GM21528 (cell line): ENCODE measurements at regions not wholly inside any gene's neighbourhood (a gene's known extent, or its start where the extent isn't known, plus 50 kb on each side); places are given as distances from the start of the nearest gene placed in this dataset.

Experiments used
- ATAC-seq: cut with Tn5 transposase; IDR thresholded peaks from one replicate; pipeline ENCODE4 v1.9.1; 2021; ENCODE audit warnings: mild to moderate bottlenecking, moderate library complexity; ENCODE audit not compliant: unreplicated experiment, low FRiP score

DNA sequence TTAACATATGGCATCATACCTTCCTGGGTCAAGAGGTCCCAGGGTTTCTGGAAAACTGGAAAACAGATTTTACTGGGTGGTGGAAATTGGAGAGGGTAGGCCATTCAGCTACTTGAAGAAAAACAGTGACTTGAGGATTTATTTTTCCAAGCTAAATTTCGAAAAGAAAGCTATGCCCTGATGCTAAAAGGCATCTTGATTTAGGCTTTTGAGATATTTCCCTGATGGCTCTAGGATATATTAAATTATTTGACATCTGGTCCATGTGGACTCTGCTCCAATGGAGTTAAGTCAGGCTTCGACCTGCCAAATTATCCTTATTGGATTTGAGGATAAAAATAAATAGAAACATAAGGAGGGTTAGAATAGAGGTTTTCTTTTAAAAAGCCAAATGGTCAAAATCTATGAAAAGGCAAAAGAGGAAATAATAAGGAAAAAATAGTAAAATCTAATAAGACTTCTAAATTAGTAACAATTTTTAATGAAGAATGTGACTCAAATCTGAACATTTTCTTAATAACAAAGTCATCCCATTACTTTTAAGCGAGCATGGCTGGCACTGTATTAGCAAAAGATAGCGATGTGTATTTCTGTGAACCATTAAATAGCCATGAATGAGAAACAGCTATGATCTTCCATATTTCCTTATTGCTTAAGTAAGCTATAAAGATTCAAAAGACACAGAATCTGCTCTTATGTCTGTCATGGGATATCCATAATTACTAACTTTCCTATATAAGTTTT is 190.0 kb upstream of the MIR17HG start:
- ATAC-seq = no peak

DNA sequence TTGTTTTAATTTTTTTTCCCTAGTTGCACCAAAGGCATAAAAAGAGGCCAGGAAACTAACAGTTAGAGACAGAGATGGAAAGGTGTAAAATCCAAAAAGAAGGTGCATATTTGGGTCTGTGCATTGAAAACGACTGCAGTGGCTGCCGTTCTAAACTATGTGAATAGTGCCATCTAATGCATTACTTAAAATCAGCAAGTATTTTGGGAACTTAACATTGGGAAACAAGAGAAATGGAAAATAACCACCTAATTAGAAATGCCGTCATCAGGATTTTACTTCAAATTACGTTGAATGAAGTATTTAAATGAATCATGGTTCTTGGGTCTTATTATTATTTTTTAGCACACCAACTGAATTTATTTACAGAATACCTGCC is 189.5 kb upstream of the MIR17HG start:
- ATAC-seq = no peak

DNA sequence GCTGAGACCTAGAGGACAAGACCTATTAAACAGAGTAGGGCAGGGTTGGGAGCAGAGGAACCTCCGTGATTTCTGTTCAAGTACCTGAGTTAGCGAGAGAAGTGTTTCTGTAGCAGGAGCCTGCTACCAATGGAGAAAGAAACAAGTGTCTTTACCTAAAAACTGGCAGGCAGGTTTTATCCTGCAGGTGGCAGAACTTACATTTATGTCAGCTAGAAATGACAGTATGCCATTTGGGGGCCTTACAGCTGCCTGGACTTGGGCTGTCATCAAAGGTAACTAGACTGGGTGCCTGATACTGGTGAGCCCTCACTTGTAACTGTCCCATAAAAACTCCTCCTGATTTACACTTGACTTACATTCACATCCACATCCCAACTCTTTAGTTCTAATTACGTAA is 185.3 kb upstream of the MIR17HG start:
- no peak for ATAC-seq

DNA sequence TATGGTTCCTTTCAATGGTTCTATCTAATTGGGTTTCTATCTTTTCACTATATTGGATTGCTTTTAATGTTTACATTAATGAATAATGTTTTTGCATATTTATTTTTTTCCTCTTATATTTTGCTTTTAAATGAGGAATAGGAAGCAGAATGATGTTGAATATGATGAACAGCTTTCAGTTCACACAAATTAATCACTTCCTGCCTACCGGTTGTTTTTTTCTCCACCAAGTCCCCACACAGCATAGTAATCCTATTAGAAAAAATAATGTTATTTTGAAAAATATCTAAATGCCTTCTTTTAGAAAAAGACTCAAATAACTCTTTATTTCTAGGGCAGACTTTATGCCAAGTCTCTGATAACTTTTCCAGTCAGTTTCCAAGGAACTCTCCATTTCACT is 184.9 kb upstream of the MIR17HG start:
- no peak for ATAC-seq

DNA sequence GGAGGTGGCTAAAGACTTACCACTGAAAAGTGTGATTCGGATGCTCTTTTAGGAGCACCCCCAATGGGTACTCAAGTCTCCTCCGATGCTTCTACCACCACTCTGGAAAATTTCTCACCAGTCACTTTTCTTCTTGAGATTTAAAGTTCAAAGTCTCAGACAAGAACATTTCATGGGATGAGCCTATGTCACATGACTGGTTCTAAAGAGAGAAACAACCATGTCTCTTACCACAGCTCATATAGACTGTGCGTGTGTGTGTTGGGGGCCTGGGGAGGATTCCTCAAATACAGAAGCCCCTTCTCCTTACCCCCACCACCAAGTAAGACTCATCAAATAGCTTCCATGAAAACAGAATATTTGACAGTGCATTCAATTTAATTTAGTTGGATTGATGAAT is 181.7 kb upstream of the MIR17HG start:
- no peak for ATAC-seq

DNA sequence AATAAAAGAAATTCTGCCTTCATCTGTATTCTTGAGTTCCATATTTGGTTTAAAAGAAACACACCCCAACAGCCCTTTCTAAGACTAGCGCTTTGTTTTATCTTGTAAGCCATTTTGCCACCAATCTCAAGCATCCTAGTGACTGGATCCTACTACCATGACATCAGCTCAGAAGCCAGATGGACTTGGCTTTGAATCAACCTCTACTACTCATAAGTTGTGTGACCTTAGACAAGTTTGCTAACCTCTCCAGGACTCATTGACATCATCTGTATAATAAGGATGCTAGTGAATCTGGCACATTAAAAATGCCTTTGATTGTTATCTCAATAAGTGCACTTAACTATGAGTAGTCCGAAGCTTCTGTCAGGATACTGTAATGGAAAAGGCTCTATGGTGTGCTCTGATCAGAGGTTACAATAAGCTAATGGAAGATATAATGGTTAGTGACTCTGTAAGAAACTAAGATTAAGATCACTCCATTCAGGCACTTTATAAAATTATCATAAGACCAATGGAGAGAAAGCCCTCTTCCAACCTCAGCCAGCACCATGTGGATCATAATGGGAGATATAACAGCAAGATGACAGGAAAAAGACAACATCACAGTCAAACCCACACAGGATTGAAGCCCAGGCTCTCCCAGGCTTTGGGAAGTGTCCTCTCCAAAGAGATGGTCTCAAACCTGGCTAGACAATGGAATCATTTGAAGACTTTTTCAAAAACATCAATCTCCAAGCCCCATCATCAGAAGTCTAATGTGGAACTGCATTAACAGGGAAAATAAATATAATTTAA is 180.6 kb upstream of the MIR17HG start:
- ATAC-seq = no peak

DNA sequence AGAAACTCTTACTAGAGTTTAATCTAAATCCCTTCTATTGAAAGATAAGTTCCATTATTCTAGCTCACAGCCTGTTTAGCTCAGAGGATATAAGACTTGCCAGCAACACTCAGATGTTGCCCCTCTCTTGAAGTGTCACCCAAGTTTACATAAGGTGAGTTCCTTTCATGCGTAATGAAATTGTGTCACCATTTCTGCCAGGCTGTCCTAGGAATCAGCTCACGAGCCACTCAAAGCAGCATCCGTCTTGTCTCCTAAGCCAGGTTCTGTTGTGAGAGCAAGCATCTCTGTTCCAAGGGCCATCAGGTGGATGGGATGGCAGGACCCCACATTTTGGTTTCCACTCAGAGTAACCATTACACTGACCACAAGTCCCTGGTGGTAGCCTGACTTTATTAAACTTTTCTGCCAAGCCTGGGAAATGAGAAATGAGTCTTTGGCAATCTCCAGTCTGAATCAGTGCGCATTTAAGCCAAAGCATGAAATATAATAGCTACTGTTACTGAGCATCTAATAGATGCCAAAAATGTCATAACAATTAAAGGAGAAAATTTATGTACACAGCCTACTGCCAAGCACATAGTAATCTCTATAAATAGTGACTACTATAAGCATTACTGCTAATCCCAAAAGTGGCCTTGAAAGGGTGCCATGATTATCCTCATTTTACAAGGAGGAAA is 179.6 kb upstream of the MIR17HG start:
- no peak for ATAC-seq

DNA sequence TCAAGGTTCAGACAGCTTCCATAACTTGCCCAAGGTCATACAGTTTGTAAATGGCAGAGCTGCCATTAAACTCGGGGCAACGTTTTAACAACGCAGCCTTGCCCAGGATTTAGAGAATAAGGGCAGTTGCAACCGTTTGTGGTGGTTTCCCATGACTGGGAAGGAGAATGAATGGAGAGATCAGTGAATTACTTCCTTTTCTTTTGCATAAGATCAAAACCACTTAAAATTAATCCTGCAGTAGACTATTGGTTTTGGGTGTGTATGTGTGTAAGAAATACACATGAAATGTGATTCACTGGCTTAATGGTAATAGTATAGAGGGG is 179.1 kb upstream of the MIR17HG start:
- no peak for ATAC-seq

DNA sequence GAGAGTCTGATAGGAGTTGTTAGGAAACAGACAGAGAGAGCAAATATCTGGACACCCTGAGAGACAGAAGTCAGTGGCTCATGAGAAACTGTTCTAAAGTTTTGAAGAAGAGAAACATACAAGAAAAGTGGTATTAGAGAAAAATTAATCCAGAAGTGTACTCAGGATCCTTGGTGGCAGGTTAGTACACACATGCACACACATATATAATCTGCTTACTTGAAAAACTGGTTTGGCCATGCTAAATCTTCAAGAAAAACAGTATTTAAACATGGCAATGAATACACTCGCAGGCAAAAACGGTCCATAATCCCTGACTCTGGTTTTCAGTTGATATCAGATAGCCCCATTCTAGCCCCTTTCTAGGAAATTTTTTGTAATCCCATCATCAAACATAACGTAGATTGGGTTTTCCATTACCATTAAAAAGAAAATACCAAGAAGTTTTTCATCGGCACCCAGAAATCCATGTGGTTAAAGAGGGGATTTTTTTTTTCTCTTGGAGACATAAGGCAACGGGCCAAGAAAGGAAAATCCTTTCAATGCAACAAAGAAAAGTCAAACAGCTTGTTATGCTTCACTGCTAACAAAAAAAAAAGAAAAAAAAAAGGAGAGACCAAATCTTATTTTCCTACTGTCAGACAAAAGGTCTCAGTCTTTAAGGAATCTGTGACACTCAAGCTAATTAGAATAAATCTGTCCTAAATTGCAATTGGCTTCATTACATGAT is 178.0 kb upstream of the MIR17HG start:
- ATAC-seq = no peak

DNA sequence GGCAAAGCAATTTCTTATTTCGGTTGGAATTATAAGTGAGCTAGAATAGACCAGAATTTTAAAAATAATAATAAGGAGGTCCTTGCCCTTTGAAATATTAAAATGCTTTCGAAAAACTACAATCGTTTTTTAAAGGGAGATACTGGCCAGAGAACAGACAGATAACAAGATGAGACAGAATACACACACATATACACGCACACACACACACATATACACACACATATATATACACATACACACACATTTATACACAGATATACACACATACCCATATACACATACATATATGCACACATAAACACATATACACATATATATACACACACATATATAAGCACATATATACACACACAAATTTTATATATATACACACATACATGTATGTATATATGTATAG is 175.3 kb upstream of the MIR17HG start:
- no peak for ATAC-seq

DNA sequence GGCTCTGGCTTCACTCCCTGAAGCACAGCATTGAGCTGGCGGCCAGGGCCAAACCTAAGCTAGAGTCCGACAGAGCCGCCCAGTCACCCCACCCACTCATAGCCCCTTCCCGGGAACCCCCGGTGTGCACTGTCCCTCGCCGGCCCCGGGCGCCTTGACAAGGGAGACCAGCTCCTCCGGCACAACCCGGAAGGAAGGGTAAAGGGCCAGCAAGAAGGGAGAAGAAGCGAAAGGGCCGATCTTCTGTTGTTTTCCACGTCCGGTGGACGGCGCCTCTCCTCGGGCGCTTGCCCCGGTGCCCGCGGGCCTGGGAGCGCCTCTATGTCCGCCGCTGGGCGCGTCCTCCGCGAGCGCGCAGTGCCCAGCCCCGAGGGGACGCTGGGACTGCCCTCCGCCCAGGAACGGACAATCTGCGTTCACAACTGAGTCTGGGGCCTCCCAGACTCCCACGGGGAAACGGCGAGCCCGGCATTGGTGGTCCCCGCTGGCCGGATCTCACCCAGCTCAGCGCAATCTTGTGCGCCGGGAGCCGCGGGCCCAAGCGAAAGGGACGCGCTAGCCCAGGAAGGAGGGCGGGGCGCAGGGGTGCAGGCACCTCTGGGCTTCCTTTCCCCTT is 172.5 kb upstream of the MIR17HG start:
- no peak for ATAC-seq

DNA sequence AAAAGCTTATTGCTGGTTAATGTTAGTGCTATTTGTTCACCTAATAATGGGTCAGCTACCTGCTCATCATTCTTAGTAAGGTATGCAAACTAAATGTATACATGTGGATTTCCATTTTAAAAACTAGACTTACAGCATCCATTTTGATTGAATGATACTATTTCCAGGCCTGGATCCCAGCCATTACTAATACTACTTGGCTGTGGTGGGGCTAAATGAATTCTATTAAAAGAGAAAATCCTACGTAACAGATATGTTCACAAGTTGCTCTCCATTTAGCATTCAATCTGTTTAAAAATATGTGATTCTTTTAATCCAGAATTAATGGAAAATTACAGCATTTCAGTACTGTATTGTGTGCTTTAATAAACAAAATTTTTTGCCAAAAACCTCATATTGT is 169.4 kb upstream of the MIR17HG start:
- ATAC-seq = no peak

DNA sequence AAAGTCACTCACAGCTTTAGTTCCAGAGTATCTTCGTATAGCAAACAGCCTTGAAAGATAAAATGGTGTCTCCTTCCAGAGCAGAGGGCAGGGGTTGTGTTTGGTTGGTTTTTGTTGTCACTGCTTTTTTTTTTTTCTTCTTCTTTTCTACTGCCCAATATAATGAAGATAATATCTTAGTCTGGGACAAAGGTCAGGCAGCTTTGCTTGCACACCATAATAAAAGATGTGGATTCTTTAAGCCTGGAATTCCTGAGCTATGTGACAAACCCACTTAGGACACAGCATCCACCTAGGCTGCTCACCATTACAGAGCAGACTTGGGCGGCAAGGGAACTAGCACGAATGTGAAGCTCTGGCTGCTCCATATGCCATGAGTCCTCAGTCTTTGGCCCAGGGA is 165.6 kb upstream of the MIR17HG start:
- no peak for ATAC-seq

DNA sequence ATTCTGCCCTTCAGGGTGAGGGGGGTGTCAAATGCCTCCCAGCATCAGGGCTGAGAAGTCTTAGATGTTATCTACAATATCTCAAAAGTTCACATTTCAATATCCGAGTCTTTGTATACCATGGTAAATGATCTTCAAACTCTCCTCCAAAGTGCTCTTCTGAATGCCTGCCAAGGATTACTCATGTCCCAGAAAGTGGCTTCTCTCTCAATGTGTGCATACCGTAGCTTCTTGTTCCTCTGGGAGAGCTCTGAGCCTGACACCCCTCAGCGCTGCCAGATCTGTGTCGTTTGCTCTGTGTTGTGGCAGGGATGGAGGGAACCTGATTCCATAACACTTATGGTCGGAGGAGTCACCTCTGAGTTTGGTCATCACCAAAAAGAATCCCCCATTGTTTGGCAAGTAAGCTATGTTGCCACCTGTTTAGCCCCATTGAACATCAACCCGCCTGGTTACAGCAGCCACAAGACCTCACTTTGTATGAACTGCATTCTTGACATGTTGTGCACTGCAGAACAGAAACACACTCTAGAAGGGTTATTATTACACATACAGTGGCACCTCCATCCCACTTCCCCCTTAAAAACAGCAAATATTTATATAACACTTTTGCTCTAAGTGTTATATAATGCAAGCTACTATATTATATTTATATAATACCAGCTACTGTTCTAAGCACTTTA is 163.1 kb upstream of the MIR17HG start:
- no peak for ATAC-seq

DNA sequence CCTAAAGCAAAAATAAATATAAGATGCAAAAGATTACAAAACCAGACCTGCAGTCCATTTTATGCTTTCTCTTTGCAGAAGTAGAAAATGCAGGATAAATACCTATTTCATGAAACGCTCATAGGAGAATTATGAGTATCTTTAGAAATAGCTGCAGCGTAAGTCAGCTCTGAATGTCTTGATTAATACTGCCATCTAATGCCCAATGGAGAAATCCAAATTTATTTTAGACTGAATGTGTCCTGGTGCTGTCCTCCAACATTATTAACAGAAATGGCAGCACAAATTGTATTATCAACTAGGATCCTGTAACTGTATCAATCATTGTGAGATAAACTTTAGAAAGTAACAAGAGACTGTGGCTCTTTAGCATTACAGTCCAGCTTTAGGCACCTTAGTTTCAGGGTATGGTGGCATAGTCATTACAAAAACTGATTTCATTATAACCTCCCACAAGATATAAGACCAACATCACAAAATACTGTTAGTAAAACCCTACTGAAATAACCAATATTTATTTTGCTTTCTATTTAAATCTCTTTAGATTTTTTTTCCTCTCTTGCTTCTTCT is 162.1 kb upstream of the MIR17HG start:
- no peak for ATAC-seq

DNA sequence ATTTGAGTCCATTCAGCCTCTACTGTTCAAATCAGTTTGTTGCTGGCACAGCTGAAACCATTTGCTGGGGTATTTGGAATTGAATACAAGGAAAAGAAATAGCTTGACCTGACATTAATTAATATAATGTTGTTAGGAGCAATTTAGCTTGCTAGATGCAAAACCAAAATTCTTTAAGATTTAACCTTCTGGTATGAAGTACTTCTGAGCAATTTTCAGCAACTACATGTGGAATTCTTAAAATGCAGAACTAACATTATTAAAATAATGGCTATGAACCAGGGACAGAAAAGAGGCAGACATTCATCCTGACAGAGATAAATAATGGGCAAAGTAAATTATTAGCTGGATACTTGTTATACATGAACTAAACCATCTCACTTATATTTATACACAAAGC is 160.0 kb upstream of the MIR17HG start:
- no peak for ATAC-seq

DNA sequence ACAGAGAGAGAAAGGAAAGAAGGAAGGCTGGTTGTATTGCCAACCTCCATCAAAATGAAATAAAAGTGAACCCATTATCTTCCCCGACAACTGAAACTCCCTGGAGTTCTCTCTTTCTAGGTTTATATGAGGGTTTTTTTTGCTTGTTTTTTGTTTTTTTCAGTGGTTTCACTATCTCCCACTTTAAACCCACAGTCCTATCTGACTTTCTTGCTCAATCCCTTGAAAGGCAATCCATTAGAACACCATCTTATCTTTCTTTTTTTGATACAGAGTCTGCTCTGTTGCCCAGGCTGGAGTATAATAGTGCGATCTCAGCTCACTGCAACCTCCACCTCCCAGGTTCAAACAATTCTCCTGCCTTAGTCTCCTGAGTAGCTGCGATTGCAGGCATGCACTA is 158.0 kb upstream of the MIR17HG start:
- ATAC-seq = no peak

DNA sequence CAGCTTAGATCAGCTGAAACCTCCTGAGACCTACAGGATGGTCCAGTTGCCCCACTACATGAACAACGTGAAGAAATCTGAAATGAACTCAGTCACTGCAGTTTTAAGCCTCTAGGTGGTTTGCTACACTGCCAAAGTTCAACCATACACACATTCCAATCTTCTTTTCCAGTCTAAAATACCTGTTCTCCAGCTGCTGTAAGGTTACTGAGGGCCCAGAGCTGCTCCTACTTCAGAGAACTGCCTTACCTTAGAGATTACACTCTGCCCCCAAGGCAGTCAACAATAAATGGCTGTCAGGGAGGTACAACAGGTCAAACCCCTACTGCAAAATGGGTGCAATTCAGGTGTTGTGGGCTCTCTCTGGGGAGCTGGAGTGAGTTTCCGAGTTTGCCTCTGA is 154.1 kb upstream of the MIR17HG start:
- ATAC-seq = no peak

DNA sequence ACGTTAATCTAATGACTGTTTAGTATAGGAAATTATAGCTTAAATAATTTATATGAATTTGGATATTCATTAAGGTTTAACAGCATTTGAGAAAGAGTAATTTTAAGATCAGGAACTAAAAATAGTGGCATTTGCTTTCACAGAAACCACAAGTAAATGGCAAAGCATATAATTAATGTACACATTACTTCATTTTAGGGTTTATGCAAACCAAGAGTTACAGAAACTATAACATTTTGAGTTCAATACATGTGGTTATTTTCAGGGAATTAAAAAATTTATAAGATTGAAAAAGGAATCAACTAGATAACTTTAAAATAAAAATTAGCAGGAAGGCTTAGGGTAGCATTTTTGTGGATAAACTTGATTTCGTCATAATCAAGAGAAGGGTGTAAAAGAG is 151.7 kb upstream of the MIR17HG start:
- ATAC-seq = no peak

DNA sequence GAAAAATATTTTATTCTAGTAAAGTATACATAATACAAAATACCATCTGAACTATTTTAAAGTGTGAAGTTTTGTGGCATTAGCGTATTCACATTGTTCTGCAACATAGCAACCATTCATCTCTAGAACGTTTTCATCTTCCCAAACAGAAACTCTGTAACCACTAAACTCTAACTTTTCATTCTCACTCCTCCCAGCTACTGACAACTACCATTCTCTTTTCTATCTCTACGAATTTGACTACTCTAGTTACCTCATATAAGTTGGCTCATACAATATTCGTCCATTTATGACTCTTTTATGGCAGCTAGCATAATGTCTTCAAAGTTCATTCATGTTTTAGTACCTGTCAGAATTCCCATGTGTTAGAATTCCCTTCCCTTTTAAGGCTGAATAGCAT is 150.5 kb upstream of the MIR17HG start:
- ATAC-seq = no peak
